CD14-positive monocyte (primary cell): ENCODE measurements at regions not wholly inside any gene's neighbourhood (a gene's known extent, or its start where the extent isn't known, plus 50 kb on each side); places are given as distances from the start of the nearest gene placed in this dataset.

Source experiments
- DNase-seq, 3 donors: peaks; one replicate each; pipeline ENCODE4 v3.0.0-alpha.2; 2011 to 2022
- H2AFZ ChIP-seq: 2 replicates; pipeline ENCODE4 v1.6.0; 2012; ENCODE audit warnings: mild to moderate bottlenecking, low read depth, low read length, inconsistent platforms; ENCODE audit not compliant: insufficient read depth, poor library complexity, severe bottlenecking
- H3K27ac ChIP-seq, 2 donors: 1 replicate in 1 of 2; 2 replicates in 1 of 2; pipeline ENCODE4 v1.5.1; 2012 to 2013; ENCODE audit warnings: low read length in 2 of 2, control low read depth in 1 of 2, inconsistent platforms in 1 of 2, low read depth in 1 of 2, mild to moderate bottlenecking in 1 of 2
- H3K27me3 ChIP-seq, 2 donors: one replicate each; pipeline versions ENCODE4 v1.6.0 to v1.6.1; 2011 to 2013; ENCODE audit warnings: low read length in 2 of 2; ENCODE audit not compliant: control insufficient read depth in 2 of 2, insufficient read depth in 2 of 2
- H3K36me3 ChIP-seq, 2 donors: replicated peaks in 1 of 2; 1 replicate in 1 of 2; 2 replicates in 1 of 2; pipeline versions ENCODE4 v1.5.1 to v1.6.1; 2012 to 2013; ENCODE audit warnings: low read length in 2 of 2, control low read depth in 1 of 2, inconsistent platforms in 1 of 2, mild to moderate bottlenecking in 1 of 2; ENCODE audit not compliant: insufficient read depth in 2 of 2, control insufficient read depth in 1 of 2
- H3K4me1 ChIP-seq, 2 donors: 1 replicate in 1 of 2; 2 replicates in 1 of 2; pipeline versions ENCODE4 v1.5.1 to v1.6.1; 2012 to 2013; ENCODE audit warnings: low read length in 2 of 2, control low read depth in 1 of 2, inconsistent platforms in 1 of 2, mild to moderate bottlenecking in 1 of 2, moderate library complexity in 1 of 2; ENCODE audit not compliant: insufficient read depth in 2 of 2, control insufficient read depth in 1 of 2
- H3K4me2 ChIP-seq: replicated peaks from 2 replicates; pipeline ENCODE3; 2012; ENCODE audit warnings: low read length, moderate library complexity, mild to moderate bottlenecking; ENCODE audit not compliant: poor library complexity, severe bottlenecking; ENCODE audit errors: extremely low read depth
- H3K4me3 ChIP-seq, 3 experiments: fragments of 200-600 bp in 1 of 3; sonication (generic) in 1 of 3; replicated peaks in 1 of 3; 1 replicate in 2 of 3; 2 replicates in 1 of 3; pipeline ENCODE4 v1.5.1; 2011 to 2013; ENCODE audit warnings: low read length in 3 of 3, mild to moderate bottlenecking in 3 of 3, control low read depth in 2 of 3, low read depth in 2 of 3, inconsistent platforms in 1 of 3, moderate library complexity in 1 of 3
- H3K79me2 ChIP-seq: 2 replicates; pipeline ENCODE4 v1.6.0; 2012; ENCODE audit warnings: mild to moderate bottlenecking, control low read depth, inconsistent platforms, low read length, moderate library complexity; ENCODE audit not compliant: insufficient read depth
- H3K9ac ChIP-seq: 2 replicates; pipeline ENCODE4 v1.6.0; 2017; ENCODE audit warnings: low read length, mild to moderate bottlenecking; ENCODE audit not compliant: insufficient read depth, poor library complexity, severe bottlenecking
- H3K9me3 ChIP-seq, 2 donors: replicated peaks in 1 of 2; 1 replicate in 1 of 2; 2 replicates in 1 of 2; pipeline versions ENCODE4 v1.5.1 to v1.6.1; 2012 to 2013; ENCODE audit warnings: low read length in 2 of 2, control low read depth in 1 of 2; ENCODE audit not compliant: control insufficient read depth in 1 of 2, insufficient read depth in 1 of 2
- H4K20me1 ChIP-seq: 2 replicates; pipeline ENCODE4 v1.6.0; 2012; ENCODE audit warnings: mild to moderate bottlenecking, low read length, control low read depth, moderate library complexity; ENCODE audit not compliant: insufficient read depth
- H3K27ac Mint-ChIP-seq, 7 donors: one replicate each; pipeline ENCODE4 v1.8.0; 2020; ENCODE audit warnings: mild to moderate bottlenecking in 7 of 7, mixed read lengths in 7 of 7, moderate library complexity in 6 of 7, inconsistent platforms in 2 of 7
- H3K27me3 Mint-ChIP-seq, 3 donors: one replicate each; pipeline ENCODE4 v1.8.0; 2021 to 2022; ENCODE audit warnings: low read depth in 3 of 3, mild to moderate bottlenecking in 3 of 3, mixed read lengths in 3 of 3, moderate library complexity in 3 of 3, inconsistent platforms in 1 of 3
- H3K36me3 Mint-ChIP-seq, 2 donors: one replicate each; pipeline ENCODE4 v1.8.0; 2020; ENCODE audit warnings: mixed read lengths in 2 of 2, inconsistent platforms in 1 of 2, mild to moderate bottlenecking in 1 of 2
- H3K4me1 Mint-ChIP-seq: one replicate; pipeline ENCODE4 v1.8.0; 2020; ENCODE audit warnings: mild to moderate bottlenecking, mixed read lengths
- H3K4me3 Mint-ChIP-seq, 2 donors: one replicate each; pipeline ENCODE4 v1.8.0; 2020; ENCODE audit warnings: mild to moderate bottlenecking in 2 of 2, mixed read lengths in 2 of 2, moderate library complexity in 1 of 2
- H3K9me3 Mint-ChIP-seq, 7 donors: one replicate each; pipeline ENCODE4 v1.8.0; 2020 to 2022; ENCODE audit warnings: mixed read lengths in 7 of 7, mild to moderate bottlenecking in 6 of 7, moderate library complexity in 6 of 7, inconsistent platforms in 2 of 7
- CTCF ChIP-seq: fragments of 200-600 bp; IDR thresholded peaks from one replicate; pipeline ENCODE4 v1.8.0; 2022; ENCODE audit warnings: antibody characterized with exemption, mild to moderate bottlenecking
- WGBS: methylation state at CpG from one replicate; pipeline ENCODE4 v1.1.5; 2013; ENCODE audit warnings: missing lambda C conversion rate; ENCODE audit not compliant: insufficient coverage; 5-methylcytosine and 5-hydroxymethylcytosine counted together
- intact Hi-C, 2 donors: fragments of 100-400 bp; cut with micrococcal nuclease; formaldehyde crosslinking; loops; one replicate each; pipeline versions ENCODE4 v1.15.0 to v1.15.1; 2023

DNA sequence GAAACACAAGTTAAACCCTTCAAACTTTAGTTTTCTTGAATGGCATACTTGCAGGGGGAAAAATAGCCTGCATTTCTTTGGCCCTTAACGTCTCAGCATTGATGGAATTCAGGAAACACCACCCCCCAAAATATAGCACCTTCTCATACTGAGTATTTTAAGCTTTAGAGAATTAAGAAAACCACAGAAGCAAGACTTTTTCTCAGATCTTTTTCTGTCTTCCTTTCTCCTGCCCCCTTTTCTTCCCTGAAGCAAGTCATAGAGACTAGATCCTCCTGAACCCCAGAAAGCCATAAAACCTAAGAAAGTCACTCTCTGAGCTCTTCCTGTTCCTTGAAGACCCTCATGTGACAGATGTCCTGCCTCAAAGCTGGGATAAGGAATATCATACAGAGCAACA is 1069.9 kb downstream of the EFNA5 start:
- Mint-ChIP-seq H3K27me3 (no peaks in the 10 kb centered on the region), H3K4me3 (no peak overlapping the region), H3K36me3 (no peaks in the 10 kb centered on the region), H3K9me3 (peaks cover 0 to 3% (median 0%) of the 10 kb centered on the region in 7 donors), H3K27ac (no peak overlapping the region), H3K4me1 (no peaks in the 10 kb centered on the region)
- no peak overlapping the region for H3K4me3 ChIP-seq
- H3K9me3 ChIP-seq: no peaks in the 10 kb centered on the region
- no peak overlapping the region for H2AFZ ChIP-seq
- no peaks in the 10 kb centered on the region for H3K79me2 ChIP-seq
- no peaks in the 10 kb centered on the region for H4K20me1 ChIP-seq
- no peak overlapping the region for H3K9ac ChIP-seq
- WGBS: no CpG with 5 or more reads among the region's 1 CpG
- no peak overlapping the region for H3K27ac ChIP-seq
- no peaks in the 10 kb centered on the region for H3K27me3 ChIP-seq
- intact Hi-C loops: no loop called here
- H3K4me1 ChIP-seq: no peaks in the 10 kb centered on the region
- H3K4me2 ChIP-seq: no peak overlapping the region
- TF ChIP-seq CTCF: no peak
- DNase-seq: no peak
- no peaks in the 10 kb centered on the region for H3K36me3 ChIP-seq

DNA sequence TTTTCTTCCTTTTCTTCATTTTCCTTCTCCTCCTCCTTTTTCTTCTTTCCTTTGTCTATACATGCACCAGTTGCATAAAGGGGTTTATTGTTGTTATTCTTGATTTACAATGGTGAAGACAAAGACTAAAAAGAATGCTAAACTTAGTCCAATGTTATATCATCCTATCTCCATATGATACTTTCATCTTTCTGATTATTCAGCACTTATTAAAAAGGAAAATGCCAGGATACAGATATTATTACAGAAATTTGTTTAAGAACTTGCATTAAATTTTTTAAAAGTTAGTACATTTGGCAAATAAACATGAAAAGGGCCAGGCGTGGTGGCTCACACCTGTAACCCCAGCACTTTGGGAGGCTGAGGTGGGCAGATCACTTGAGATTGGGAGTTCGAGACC is 1074.9 kb downstream of the EFNA5 start:
- Mint-ChIP-seq H3K4me1 (no peaks in the 10 kb centered on the region), H3K9me3 (peaks cover 0 to 3% (median 0%) of the 10 kb centered on the region in 7 donors), H3K36me3 (no peaks in the 10 kb centered on the region), H3K4me3 (no peak overlapping the region), H3K27ac (no peak overlapping the region), H3K27me3 (no peaks in the 10 kb centered on the region)
- no peak for TF ChIP-seq CTCF
- H3K9ac ChIP-seq: no peak overlapping the region
- no peak overlapping the region for H3K4me3 ChIP-seq
- H3K4me2 ChIP-seq: no peak overlapping the region
- no peak for DNase-seq
- no peaks in the 10 kb centered on the region for H3K9me3 ChIP-seq
- no peaks in the 10 kb centered on the region for H4K20me1 ChIP-seq
- intact Hi-C loops: no loop called here
- no peaks in the 10 kb centered on the region for H3K79me2 ChIP-seq
- H3K27ac ChIP-seq: no peak overlapping the region
- no CpG with 5 or more reads among the region's 2 CpGs for WGBS
- H3K4me1 ChIP-seq: no peaks in the 10 kb centered on the region
- H2AFZ ChIP-seq: no peak overlapping the region
- H3K36me3 ChIP-seq: no peaks in the 10 kb centered on the region
- H3K27me3 ChIP-seq: no peaks in the 10 kb centered on the region
